GM21737 (cell line): ENCODE measurements at regions not wholly inside any gene's neighbourhood (a gene's known extent, or its start where the extent isn't known, plus 50 kb on each side); places are given as distances from the start of the nearest gene placed in this dataset.
"Not testable (repeated sequence)": the region's sequence is repeated elsewhere in the genome, so short reads cannot be mapped to it uniquely, and the experiment has no call there.

ENCODE experiments used
- ATAC-seq: cut with Tn5 transposase; IDR thresholded peaks from one replicate; pipeline ENCODE4 v1.9.1; 2021; ENCODE audit warnings: mild to moderate bottlenecking, moderate library complexity; ENCODE audit not compliant: unreplicated experiment

DNA sequence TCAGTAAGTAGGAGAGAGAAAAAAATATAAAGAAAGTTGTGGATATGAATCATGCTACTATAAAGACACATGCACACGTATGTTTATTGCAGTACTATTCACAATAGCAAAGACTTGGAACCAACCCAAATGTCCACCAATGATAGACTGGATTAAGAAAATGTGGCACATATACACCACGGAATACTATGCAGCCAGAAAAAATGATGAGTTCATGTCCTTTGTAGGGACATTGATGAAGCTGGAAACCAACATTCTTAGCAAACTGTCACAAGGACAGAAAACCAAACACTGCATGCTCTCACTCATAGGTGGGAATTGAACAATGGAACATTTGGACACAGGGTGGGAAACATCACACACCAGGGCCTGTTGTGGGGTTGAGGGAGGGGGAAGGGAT, 200.3 kb upstream of the IVNS1ABP start:
- not testable (repeated sequence) for ATAC-seq

DNA sequence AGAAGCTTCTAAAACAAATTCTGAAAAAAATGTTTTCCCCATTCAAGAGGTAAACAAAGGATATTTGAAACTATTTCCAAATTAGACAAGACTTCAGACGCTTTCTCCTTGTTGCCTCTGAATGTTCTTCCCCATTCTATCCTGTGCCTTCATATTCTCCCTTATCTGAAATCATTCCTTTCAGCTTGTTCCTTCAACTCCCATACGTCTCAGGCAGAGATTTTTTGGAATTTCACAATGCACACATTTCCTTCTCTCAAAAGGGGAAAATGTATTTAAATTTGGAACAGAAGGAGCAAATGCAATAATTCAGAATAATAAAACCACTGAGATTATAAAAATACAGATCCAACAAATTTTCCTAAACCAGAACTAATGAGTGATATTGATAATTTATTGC, 198.7 kb upstream of the IVNS1ABP start:
- ATAC-seq = no peak

DNA sequence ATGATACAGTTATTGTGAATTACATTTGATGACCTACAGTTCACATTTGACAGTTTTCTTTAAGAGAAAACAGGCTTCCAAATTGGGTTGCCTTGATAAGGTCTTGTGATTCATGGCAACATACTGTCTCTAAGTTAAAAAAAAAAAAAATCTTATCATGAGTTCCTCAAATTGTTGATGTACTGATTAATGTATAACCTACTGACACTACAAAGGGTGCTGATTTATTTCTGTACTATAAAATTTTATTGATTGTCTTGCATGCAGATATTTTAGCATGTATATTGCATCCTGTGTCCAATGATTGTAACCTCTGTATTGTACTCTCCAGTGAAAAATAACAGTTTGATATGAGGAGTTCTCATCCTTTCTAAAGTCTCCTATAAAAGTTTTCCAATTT, 197.3 kb upstream of the IVNS1ABP start:
- no peak for ATAC-seq

DNA sequence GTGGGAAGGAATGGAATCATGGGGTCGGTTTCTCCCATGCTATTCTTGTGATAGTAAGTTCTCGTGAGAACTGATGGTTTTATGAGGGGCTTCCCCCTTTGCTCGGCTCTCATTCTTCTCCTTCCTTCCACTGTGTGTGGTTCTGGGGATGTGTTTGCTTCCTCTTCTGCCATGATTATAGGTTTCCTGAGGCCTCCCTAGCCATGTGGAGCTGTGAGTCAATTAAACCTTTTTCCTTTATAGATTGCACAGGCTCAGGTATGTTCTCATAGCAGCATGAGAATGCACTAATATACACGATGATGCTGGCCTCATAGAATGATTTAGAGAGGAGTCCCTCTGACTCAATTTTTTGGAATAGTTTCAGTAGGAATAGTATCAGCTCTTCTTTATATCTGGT, 195.4 kb upstream of the IVNS1ABP start:
- ATAC-seq = no peak

DNA sequence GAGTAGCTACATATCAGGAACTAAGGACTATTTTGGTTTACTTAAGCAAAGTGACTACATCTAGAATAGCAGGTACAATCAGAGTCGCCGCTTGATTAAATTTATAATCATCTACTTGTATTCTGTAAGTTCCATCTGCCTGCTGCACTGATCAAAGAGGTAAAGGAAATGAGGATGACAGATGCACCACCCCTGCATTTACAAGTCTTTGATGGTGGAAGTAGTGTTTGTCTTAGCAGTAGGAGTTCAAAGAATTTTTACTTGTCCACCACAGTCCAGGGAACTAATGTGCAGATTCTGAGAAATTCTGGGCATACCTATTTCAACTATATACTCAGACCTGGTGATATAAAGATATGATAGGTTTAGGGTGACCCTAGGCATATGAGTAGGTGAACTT, 184.1 kb upstream of the IVNS1ABP start:
- no peak for ATAC-seq

DNA sequence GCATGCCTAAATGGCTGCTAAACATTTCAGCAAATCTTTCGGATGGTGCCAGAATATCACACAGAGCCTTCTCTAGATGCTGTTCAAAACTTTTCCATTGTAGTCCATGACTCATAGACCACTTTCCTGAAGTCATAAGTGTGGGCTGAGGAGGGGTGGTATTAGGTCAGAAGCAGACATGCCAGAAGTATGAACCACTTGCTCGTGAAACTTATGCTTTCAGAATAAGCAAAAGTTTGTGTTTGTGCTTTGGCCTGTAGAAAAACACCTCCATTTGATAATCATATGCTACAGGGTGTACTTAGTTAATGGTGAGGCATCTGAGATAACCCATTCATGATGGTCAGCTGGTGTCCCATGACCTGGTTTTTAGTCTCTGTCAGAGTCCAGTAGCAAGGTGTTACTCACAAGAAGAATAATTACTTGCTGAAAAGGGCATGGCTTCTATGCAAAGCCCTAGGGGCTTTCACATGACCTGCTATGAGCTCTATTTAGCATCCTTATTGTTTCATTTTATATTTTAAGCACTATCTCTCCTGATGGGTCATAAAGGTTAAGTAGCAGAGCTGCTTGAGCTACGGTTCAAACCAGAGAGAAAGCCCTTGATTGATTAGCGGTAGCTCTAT, 183.1 kb upstream of the IVNS1ABP start:
- ATAC-seq = no peak

DNA sequence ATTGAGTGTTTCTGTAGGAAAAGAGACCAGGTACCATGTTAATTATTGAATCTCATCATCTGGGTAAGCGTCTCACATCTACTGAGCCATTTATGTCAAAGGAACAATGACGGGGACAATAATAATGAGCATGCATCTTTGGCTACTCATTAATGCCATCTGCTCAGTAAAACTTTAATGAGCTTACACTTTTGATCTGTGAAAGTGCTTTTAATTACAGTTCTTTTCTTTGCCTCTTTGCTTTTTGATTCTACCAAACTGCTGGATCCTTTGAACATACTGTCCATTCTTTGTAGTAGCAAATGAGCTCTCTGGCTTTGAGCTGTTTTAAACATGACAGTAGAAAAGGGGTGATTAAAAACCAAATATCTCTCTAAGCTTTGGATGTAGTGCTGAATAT, 181.2 kb upstream of the IVNS1ABP start:
- ATAC-seq = no peak

DNA sequence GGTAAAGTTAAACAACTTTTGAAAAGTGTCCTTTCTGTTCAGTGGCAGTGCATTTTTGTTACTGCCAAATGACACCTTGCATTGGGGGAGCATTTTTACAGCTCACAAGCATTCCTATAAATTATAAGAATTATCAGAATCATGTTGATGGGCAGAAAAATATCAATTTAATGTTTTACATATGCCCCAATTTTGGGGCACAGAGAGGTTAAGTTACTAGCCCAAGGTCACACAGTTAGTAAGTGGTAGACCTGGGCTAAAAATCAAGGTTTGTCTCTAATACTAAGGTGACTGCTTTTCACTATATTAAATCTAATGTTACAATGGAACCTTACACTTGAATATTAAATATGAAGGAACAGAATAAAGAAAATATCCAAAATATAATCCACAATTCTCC, 180.1 kb upstream of the IVNS1ABP start:
- ATAC-seq = no peak

DNA sequence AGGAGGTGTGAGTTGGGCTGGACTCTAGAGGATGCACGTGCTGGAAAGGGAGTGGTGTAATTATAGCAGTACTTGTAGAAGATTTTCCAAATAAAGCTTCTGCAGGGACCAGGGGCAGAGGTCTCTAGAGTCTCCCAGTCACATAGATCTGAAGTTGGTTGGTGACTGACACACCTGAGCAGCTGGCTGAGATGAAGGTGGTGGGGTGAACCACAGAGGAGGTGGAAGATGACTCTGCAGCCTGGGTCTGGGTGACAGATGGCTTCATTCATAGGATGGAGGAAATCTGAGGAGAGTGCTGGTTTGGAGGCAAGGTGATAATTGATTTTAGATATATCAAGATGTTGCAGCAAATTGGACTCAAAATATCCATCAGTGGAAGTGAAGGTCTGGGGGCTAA, 178.9 kb upstream of the IVNS1ABP start:
- no peak for ATAC-seq

DNA sequence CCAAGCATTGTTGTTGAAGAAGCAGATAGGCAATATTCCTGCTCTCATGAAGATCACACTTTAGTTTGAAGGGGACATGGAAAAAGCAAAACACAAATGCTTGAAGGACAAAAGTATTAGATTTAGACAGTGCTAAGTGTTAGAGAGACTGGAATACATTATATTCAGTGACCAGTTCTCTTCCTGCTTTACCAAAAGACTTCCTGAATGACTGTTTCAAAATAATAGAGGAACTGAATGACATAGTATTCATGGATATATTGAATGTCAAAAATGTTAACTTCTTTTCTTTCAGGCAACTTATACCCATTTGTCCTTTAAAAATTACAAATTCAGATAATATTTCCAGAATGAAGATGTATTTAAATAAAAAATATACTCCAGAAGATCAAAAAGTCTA, 178.0 kb upstream of the IVNS1ABP start:
- ATAC-seq = no peak

DNA sequence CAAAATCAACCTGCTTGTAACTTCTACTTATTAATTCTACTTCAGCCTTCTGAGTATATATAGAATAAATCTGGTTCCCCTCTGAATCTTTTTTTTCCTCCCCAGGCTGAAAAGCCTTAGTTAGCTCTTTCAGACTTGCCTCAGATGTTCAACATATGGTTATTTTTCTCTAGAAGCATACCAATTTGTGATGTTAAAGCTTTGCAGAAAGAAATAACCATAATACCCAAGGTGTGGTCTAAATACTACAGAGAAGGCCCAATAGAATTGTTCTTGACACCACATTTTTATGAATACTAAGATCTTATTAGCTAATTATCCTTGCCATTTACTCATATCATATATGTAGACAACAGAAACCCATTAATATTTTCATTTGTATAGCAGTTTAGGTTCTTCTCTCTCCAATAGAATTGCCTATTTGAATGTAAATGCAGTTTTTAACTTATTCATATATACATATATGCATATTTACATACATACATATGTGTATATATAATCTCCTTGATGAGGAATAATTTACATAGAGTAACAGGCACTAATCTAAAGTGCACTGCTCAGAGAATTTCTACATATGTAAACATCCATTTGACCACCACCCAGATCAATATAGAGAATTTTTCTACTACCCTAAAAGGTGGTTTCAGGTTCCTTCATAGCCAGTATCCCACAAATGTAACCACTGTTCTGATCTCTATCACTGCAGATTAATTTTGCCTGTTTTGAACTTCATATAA, 175.2 kb upstream of the IVNS1ABP start:
- no peak for ATAC-seq

DNA sequence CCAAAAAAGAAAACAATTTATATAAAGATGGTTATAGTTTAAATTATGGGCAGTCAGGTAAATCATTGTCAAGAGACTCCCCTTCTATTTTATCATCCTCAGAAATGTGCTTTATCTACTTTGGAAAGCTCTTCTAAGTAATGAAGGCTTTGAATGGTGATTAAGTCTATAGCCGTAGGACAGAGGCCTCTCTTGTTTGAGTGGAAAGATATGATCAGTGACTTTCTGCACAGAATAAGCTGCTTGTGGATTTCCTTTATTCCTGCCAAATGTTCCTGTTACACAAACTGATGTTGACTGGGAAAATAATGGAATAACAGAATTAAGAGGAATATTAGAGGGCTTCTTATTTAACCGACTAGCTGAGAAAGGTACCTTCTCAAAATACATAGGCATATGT, 174.6 kb upstream of the IVNS1ABP start:
- ATAC-seq = no peak

DNA sequence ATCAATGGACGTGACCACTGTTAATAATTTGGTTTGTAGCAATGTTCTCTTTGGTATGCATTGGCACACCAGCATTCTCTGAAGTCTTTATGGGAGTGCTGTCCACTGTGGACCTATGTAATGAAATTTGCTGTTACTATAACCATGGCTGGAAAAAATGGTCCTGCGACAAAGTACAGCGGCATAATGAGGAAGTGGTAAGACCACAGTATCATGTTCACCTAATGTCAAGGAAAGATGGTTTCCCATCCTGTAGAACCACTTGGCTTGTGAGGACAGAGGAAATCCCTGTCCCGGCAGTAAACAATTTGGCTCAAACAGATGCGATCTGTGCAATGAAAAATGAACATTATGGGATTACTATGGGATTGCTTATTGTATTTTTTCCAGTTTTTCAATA, 173.9 kb upstream of the IVNS1ABP start:
- ATAC-seq = no peak

DNA sequence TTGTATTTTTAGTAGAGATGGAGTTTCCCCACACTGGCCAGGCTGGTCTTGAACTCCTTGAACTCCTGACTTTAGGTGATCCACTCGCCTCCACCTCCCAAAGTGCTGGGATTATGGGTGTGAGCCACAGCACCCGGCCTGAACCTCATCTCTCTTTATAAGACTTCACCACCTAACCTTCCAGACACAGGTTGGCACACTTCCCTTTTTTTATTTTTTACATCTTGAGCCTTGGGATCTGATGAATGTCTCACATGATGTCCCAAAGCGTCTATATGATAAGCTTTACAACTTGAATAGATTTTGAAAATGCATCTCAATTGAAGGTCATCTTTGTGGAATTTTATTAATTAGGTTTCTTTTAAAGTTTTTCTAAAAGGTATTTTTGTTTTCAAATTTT, 172.4 kb upstream of the IVNS1ABP start:
- no peak for ATAC-seq

DNA sequence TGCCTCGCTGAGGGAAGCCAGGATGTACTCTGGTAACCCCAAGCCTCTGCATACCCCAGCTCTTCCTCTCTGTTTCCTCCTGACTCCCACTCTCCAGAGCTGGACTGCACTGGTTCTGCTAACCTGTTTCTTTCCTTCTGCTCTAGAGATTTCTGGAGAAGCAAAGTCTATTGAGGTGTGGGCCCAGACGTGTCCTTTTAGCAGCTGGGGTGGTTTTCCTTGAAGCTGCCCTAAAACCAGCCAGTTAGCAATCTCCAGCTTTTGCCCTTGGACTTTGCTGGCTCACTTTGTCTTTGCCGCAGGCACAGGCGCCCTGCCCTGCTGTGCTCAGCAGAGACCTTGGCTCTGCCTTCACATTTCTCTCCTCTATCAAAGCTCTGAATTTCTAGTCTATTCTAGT, 171.8 kb upstream of the IVNS1ABP start:
- no peak for ATAC-seq

DNA sequence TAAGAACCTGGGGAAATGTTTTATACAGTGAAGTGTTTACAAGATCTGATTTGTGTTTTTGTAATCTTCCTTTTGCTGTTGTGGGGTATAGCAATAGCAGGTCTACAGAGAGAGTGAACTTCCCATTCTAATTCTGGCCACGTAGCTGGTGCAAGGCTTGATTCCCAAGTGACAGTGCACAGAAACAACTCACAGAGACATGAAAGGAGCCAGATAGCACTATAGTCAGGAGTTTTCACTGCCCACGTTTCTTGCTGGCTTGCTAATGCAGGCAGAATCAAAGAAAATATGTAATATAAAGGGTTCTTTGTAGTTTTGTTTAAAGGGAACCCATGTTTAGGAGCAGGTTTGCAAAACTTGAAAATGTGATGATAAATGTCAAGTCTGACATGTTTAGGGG, 170.9 kb upstream of the IVNS1ABP start:
- no peak for ATAC-seq

DNA sequence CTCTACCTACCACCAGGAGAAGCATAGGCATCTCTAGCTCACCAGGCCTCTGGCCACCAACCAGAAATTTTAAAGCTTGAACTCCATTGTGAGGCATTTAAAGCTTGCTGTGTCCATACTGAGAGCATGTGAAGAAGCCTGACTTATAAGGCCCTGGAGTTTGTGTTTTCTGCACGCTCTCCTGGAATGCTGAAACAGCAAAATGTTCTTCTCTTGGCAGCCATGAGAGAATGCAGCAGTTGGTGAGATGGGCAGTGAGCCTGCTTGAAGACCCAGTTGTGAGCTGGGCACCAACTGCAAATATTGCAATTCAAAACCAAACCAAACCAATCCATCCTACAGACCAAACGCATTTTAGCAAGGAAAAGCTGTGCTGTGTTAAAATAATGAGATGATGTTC, 170.0 kb upstream of the IVNS1ABP start:
- ATAC-seq = no peak

DNA sequence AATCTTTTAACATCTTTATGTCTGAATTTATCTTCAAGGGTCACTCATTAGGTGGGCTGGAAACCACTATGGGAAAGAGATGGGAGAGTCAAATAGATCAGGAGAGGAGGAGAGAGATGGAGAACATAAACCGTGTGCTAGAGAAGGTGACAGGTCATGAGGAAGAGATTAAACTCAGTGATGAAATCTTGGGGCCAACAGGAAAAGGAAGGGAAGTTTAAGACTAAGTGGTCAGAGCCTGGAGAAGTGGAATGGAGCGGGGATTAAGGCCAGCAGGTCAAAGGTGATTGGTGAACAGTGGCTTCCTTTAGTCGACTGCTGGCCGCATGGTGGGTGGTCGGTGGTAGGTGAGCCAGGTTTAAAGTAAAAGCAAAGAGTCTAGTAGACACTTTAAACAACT, 169.3 kb upstream of the IVNS1ABP start:
- no peak for ATAC-seq

DNA sequence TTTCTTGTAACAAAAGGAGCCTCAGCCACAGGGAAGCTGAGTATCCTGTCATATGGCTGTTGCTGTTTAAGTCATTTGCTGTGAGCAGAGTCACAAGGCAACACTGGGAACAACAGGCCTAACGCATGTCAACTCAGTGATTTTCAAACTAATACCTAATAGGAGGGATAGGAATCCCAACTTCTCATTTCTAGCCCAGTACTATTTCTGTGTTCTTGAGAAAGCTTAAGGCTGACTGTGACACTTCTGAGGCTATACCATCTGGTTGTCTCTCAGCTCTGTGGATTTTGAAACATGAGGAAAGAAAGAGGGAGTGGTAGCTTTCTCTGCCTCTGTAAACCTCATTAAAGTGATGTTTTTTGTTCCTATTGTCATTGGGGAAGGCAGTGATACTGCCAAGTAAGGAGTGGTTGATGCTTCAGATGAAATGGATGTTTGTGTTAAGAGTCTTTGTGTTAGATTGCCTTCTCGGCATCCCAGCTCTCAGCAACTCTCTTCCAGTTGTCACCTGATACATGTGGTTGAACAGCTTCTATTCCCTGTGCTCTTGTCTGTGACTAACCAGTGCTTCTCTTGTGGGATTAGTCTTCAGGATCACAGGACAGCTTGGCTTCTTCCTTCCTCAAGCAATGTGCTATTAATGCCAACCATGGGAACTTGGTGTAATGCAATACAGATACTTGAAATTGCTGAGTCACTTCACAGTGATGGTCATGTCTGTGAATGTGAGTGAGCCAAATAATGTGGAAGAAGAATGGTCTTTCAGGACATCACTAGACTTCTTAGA, 166.8 kb upstream of the IVNS1ABP start:
- ATAC-seq = no peak

DNA sequence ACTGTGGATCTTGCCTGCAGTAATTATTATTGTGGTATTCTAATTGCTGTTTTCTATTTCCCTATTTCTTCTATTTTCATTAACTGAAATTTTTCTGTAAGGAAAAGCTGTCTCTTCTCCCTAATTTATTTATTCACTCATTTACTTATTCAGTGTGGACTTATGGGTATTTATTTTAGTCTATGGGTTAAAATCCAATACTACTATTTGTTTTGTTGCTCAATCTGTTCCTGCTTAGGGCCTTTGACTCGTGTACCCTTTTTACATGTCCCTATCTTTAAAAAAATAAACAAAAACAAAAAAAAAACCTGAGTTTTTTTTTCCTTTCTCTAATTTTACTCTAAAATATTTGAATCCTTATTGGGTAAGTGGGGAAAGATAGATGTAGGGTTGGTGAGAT, 166.2 kb upstream of the IVNS1ABP start:
- no peak for ATAC-seq

DNA sequence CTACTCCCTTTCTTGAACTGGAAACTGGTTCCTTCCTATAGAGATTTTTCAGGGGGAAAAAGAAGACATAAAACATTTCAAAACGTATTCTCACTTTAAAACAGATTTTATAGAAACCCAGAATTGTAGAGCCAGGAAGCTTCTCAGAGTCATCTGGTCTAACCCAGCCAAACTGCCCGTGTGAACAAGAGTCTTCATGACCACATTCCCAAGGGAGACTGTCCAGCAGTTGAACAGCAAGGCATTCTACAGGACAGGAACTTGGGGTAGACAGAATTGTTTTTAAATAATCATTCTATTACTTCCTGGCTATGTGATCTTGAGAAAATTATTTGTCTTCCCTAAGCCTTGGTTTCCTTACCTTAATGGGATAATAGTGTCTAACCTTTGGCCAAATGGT, 163.5 kb upstream of the IVNS1ABP start:
- ATAC-seq = no peak

DNA sequence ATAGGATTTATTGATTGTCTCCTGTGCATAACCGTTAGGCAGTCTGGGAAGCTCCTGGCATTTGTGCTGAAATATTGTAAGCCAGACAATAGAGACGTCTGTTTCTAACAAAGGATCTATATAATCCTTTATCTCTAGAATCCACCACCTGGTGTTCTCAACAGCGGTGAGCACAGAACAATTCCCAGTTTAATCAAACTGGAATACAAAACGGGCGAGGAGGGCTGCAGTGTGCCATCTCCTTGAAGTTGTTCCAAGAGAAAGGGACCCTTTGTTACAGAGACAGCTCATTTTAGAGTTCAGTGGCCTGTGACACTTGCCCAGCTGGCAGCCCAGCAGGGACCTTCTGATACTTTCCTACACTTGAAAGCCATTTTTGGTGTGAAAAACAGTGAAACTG, 162.8 kb upstream of the IVNS1ABP start:
- no peak for ATAC-seq
